ENCODE measurements at regions not wholly inside any gene's neighbourhood (a gene's known extent, or its start where the extent isn't known, plus 50 kb on each side); places are given as distances from the start of the nearest gene placed in this dataset.

GRCh38 chr5:82359272-82359671 is 81.1 kb upstream of the RPS23 start:
- H3K36me3 ChIP-seq (replicated peaks in 1 of 2; ENCODE audit: insufficient read depth in 1 of 2, low read depth in 2 of 2), result no peaks in the 10 kb centered on the region
- H3K4me1 ChIP-seq, result no peaks in the 10 kb centered on the region
- no peak overlapping the region for H3K4me3 ChIP-seq
- TF ChIP-seq POLR2A (IDR thresholded peaks at IDR 0.05) (no peak), CTCF (IDR thresholded peaks at IDR 0.05) (no peak)
- ATAC-seq (no peak), DNase-seq (no peak)
- no peaks in the 10 kb centered on the region for H3K9me3 ChIP-seq
- H3K27me3 ChIP-seq, result no peaks in the 10 kb centered on the region
- H3K27ac ChIP-seq, result no peak overlapping the region
- whole genome bisulfite sequencing, 2 donors, result 65 to 69% methylated on average over 3 of the region's 3 CpGs
- intact Hi-C loops (cut with DNase I), result no loop called here

GRCh38 chr5:82358457-82358856 is 80.3 kb upstream of the RPS23 start:
- no peak for TF ChIP-seq POLR2A (IDR thresholded peaks at IDR 0.05)
- TF ChIP-seq CTCF (IDR thresholded peaks at IDR 0.05), result no peak
- Histone ChIP-seq H3K36me3 (replicated peaks in 1 of 2; ENCODE audit: insufficient read depth in 1 of 2, low read depth in 2 of 2) (no peaks in the 10 kb centered on the region), H3K4me3 (no peak overlapping the region), H3K27me3 (no peaks in the 10 kb centered on the region), H3K27ac (no peak overlapping the region), H3K4me1 (no peaks in the 10 kb centered on the region), H3K9me3 (no peaks in the 10 kb centered on the region)
- no peak for DNase-seq
- WGBS, 2 donors, result 81 to 89% methylated on average over 2 of the region's 2 CpGs
- intact Hi-C loops (cut with DNase I), result no loop called here
- ATAC-seq, result no peak

GRCh38 chr5:82356808-82357671 is 78.9 kb upstream of the RPS23 start:
- Histone ChIP-seq H3K27ac (no peak overlapping the region), H3K4me1 (no peaks in the 10 kb centered on the region), H3K9me3 (no peaks in the 10 kb centered on the region), H3K27me3 (no peaks in the 10 kb centered on the region), H3K36me3 (replicated peaks in 1 of 2; ENCODE audit: insufficient read depth in 1 of 2, low read depth in 2 of 2) (no peaks in the 10 kb centered on the region), H3K4me3 (no peak overlapping the region)
- DNase-seq, result peak; percentile 31 to 62 (median 50)
- no peak for TF ChIP-seq POLR2A (IDR thresholded peaks at IDR 0.05)
- no peak for TF ChIP-seq CTCF (IDR thresholded peaks at IDR 0.05)
- peak; percentile 72 for ATAC-seq
- 40 to 41% methylated on average over 14 of the region's 14 CpGs for WGBS, 2 donors
- intact Hi-C loops (cut with DNase I), result no loop called here

- no peak for DNase-seq
- Histone ChIP-seq H3K9me3 (no peaks in the 10 kb centered on the region), H3K36me3 (replicated peaks in 1 of 2; ENCODE audit: insufficient read depth in 1 of 2, low read depth in 2 of 2) (no peaks in the 10 kb centered on the region), H3K27ac (no peak overlapping the region), H3K4me1 (no peaks in the 10 kb centered on the region), H3K4me3 (no peak overlapping the region), H3K27me3 (no peaks in the 10 kb centered on the region)
- TF ChIP-seq CTCF (IDR thresholded peaks at IDR 0.05) (no peak), POLR2A (IDR thresholded peaks at IDR 0.05) (no peak)
- 79 to 84% methylated on average over 4 of the region's 4 CpGs for WGBS, 2 donors
- intact Hi-C loops (cut with DNase I), result no loop called here
- ATAC-seq, result no peak
These were observed 77.9 kb upstream of the RPS23 start for GRCh38 chr5:82356021-82356420.

GRCh38 chr5:82355496-82355895 is 77.3 kb upstream of the RPS23 start:
- Histone ChIP-seq H3K9me3 (no peaks in the 10 kb centered on the region), H3K4me3 (no peak overlapping the region), H3K27ac (no peak overlapping the region), H3K36me3 (replicated peaks in 1 of 2; ENCODE audit: insufficient read depth in 1 of 2, low read depth in 2 of 2) (no peaks in the 10 kb centered on the region), H3K27me3 (no peaks in the 10 kb centered on the region), H3K4me1 (no peaks in the 10 kb centered on the region)
- TF ChIP-seq POLR2A (IDR thresholded peaks at IDR 0.05), result no peak
- TF ChIP-seq CTCF (IDR thresholded peaks at IDR 0.05), result no peak
- intact Hi-C loops (cut with DNase I), result no loop called here
- DNase-seq (no peak), ATAC-seq (no peak)
- WGBS, 2 donors, result 46 to 50% methylated on average over 2 of the region's 2 CpGs

Data from body of pancreas (tissue), 4 donors.